ENCODE measurements at regions not wholly inside any gene's neighbourhood (a gene's known extent, or its start where the extent isn't known, plus 50 kb on each side); places are given as distances from the start of the nearest gene placed in this dataset.
"Not testable (repeated sequence)": the region's sequence is repeated elsewhere in the genome, so short reads cannot be mapped to it uniquely, and the experiment has no call there.

GRCh38 chr4:116118221-116118620 lies 967.2 kb downstream of the TRAM1L1 start:
- no peak for DNase-seq (ENCODE audit: low read depth)

GRCh38 chr4:116112861-116113260 lies 972.5 kb downstream of the TRAM1L1 start:
- DNase-seq (ENCODE audit: low read depth), result not testable (repeated sequence)

- DNase-seq (ENCODE audit: low read depth), result no peak
These were observed 974.7 kb downstream of the TRAM1L1 start for GRCh38 chr4:116110713-116111112.

- DNase-seq (ENCODE audit: low read depth), result no peak
These were observed 976.8 kb downstream of the TRAM1L1 start for GRCh38 chr4:116108606-116109005.

- DNase-seq (ENCODE audit: low read depth), result no peak
These were observed 984.1 kb downstream of the TRAM1L1 start for GRCh38 chr4:116101321-116101720.

GRCh38 chr4:116099596-116099995 lies 985.8 kb downstream of the TRAM1L1 start:
- no peak for DNase-seq (ENCODE audit: low read depth)

GRCh38 chr4:116097353-116097752 lies 983.9 kb upstream of the NDST4 start:
- not testable (repeated sequence) for DNase-seq (ENCODE audit: low read depth)

- no peak for DNase-seq (ENCODE audit: low read depth)
These were observed 979.5 kb upstream of the NDST4 start for GRCh38 chr4:116092961-116093360.

- no peak for DNase-seq (ENCODE audit: low read depth)
These were observed 975.4 kb upstream of the NDST4 start for GRCh38 chr4:116088771-116089170.

GRCh38 chr4:116082808-116083366 lies 969.5 kb upstream of the NDST4 start:
- no peak for DNase-seq (ENCODE audit: low read depth)

GRCh38 chr4:116073051-116073450 lies 959.6 kb upstream of the NDST4 start:
- no peak for DNase-seq (ENCODE audit: low read depth)

GRCh38 chr4:116070283-116070682 lies 956.9 kb upstream of the NDST4 start:
- DNase-seq (ENCODE audit: low read depth), result no peak

- DNase-seq (ENCODE audit: low read depth), result no peak
These were observed 953.4 kb upstream of the NDST4 start for GRCh38 chr4:116066711-116067245.

- DNase-seq (ENCODE audit: low read depth), result no peak
These were observed 950.9 kb upstream of the NDST4 start for GRCh38 chr4:116064331-116064730.

GRCh38 chr4:116059361-116059760 lies 945.9 kb upstream of the NDST4 start:
- no peak for DNase-seq (ENCODE audit: low read depth)

- DNase-seq (ENCODE audit: low read depth), result no peak
These were observed 944.7 kb upstream of the NDST4 start for GRCh38 chr4:116058129-116058528.

- DNase-seq (ENCODE audit: low read depth), result no peak
These were observed 942.7 kb upstream of the NDST4 start for GRCh38 chr4:116055857-116056827.

- no peak for DNase-seq (ENCODE audit: low read depth)
These were observed 913.9 kb upstream of the NDST4 start for GRCh38 chr4:116027311-116027710.

- no peak for DNase-seq (ENCODE audit: low read depth)
These were observed 911.7 kb upstream of the NDST4 start for GRCh38 chr4:116024954-116025708.

GRCh38 chr4:116023049-116023448 lies 909.6 kb upstream of the NDST4 start:
- DNase-seq (ENCODE audit: low read depth), result no peak

- DNase-seq (ENCODE audit: low read depth), result no peak
These were observed 906.8 kb upstream of the NDST4 start for GRCh38 chr4:116020141-116020722.

GRCh38 chr4:116018831-116019230 lies 905.4 kb upstream of the NDST4 start:
- no peak for DNase-seq (ENCODE audit: low read depth)
